GM13976 (cell line): ENCODE measurements at regions not wholly inside any gene's neighbourhood (a gene's known extent, or its start where the extent isn't known, plus 50 kb on each side); places are given as distances from the start of the nearest gene placed in this dataset.

ENCODE experiments used
- DNase-seq: peaks from one replicate; pipeline ENCODE4 v3.0.0; 2012; ENCODE audit warnings: low spot score
- in situ Hi-C: fragments of 300-500 bp; cut with MboI; formaldehyde crosslinking; loops from one replicate; pipeline ENCODE4 v1.12.0; 2022; ENCODE audit warnings: low sequenced_read_pairs, mixed read lengths, inconsistent platforms; ENCODE audit not compliant: unreplicated experiment
- TF ChIP-seq, protein P1 (sequence below): IDR thresholded peaks from 2 replicates; pipeline ENCODE4 v1.5.1; 2012; ENCODE audit warnings: borderline replicate concordance, mild to moderate bottlenecking; ENCODE audit not compliant: insufficient read depth; ENCODE audit errors: extremely low read depth, missing control alignments, control extremely low read depth

DNA sequence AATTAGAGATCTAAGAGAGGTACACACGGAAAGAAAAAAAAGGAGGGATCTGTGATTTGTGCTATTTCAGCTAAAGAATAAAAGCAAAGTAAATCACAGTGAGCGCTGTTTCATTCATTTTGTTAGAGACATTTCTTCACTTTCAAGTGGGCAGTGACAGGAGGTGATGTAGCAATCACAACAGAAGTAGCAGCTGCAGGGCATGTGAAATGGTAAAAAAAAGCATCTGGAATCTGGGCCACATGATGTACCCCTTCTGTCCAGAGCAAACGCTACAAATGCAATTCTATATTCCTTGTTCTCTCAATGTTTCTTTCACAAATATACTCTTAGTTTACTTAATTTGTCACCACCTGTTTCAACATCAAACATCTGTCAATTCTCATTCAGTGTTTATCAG lies 786.5 kb downstream of the LRRIQ3 start:
- in situ Hi-C loops: no loop called here
- DNase-seq: no peak
- TF ChIP-seq, protein P1, sequence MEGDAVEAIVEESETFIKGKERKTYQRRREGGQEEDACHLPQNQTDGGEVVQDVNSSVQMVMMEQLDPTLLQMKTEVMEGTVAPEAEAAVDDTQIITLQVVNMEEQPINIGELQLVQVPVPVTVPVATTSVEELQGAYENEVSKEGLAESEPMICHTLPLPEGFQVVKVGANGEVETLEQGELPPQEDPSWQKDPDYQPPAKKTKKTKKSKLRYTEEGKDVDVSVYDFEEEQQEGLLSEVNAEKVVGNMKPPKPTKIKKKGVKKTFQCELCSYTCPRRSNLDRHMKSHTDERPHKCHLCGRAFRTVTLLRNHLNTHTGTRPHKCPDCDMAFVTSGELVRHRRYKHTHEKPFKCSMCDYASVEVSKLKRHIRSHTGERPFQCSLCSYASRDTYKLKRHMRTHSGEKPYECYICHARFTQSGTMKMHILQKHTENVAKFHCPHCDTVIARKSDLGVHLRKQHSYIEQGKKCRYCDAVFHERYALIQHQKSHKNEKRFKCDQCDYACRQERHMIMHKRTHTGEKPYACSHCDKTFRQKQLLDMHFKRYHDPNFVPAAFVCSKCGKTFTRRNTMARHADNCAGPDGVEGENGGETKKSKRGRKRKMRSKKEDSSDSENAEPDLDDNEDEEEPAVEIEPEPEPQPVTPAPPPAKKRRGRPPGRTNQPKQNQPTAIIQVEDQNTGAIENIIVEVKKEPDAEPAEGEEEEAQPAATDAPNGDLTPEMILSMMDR: no peak

DNA sequence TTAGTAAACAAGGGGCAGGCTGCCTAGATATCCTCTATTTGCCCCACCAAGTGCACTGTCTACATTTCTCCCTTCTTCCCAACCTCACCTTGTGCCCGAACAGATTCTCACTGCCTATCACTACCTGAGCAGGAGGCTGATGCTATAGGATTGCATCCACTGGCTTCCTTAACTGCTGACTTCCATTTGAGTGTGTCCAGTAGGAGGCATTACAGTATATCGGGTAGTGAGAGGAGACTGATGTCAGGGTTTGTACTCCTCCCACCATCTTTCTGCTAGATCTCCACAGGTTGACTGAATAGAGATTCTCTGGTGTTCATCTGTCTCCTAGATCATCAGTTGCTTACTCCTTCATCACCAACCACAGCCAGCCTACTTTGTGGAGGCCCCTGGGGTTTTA lies 796.3 kb downstream of the LRRIQ3 start:
- DNase-seq: no peak
- in situ Hi-C loops: no loop called here
- TF ChIP-seq, protein P1: no peak

DNA sequence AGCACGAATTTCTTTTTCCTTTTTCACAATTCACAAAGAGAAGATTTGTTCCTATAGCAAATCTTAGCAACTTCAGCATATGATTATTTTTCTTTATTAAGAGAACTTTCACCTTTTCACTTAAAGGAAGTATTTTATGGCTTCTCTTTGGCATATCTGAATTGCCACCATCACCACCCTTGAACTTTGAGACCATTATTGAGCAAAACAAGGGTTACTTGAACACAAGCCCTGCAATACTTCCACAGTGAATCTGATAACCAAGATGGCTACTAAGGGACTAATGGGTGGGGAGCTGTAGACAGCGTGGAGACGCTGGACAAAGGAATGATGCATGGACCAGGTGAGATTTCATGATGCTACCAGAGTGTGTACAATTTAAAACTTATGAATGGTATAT lies 815.0 kb downstream of the LRRIQ3 start:
- DNase-seq: no peak
- TF ChIP-seq, protein P1: no peak
- in situ Hi-C loops: no loop called here

DNA sequence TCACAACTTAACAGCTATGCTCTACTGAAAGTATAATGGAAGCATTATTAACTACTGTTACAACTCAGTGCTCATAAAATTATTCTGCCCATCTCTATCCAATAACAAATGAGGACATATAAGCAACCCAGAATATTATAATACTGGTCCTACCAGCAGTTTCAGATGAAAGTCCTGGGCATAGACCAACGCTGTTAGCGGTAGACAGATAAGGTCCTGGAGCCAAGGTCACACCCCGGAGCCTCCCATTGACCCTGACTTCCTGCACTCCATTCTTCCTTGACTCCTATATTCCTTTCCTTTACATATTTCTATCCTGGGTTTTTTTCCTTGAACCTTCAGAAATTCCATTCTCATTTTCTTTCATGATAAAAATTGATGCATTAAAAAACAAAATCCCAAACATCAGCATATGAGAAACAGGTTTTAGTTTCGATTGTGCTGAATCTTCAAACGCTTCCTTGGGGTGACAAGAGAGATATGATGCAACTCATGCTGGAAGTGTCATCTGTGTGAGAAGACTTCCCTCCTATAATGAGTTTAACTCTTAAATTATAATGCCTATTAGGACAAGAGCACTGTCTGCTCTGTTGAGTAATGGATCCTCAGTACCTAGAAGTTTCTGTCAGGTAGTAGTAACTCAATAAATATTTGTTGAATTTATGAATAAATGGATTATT lies 831.1 kb downstream of the LRRIQ3 start:
- in situ Hi-C loops: no loop called here
- DNase-seq: no peak
- TF ChIP-seq, protein P1: no peak

DNA sequence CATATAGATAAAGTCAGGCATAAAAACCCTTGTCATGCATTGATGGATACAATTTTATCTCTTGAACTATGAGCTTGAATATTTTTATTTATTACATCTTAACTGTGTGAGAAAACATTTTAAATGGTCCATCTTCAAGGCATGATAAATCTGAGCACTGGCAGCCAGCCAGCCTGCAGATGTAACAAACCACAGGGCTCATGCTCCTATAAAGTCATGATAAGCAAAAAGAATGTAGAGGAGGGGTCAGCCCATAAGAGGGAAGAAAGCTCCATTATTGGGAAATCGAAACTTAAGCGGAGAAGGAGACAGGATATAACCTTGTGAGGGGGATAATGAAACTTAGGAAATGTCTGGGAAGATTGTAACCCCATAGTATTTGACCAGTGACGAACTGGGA lies 839.0 kb downstream of the LRRIQ3 start:
- DNase-seq: no peak
- TF ChIP-seq, protein P1: no peak
- in situ Hi-C loops: no loop called here

DNA sequence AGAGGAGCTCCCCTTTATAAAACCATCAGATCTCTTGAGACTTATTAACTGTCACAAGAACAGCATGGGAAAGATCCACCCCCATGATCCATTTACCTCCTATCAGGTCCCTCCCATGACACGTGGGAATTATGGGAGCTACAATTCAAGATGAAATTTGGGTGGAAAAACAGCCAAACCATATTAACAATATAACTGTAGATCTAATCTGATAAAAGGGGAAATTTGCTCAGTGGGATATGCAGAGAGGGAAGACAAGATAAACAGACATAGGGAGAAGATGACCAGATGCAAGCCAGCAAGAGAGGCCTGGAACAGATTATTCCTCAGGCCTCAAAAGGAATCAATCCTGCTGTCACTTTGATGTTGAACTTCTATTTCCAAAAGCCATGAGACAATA lies 841.5 kb downstream of the LRRIQ3 start:
- DNase-seq: no peak
- in situ Hi-C loops: no loop called here
- TF ChIP-seq, protein P1: no peak
